BLaER1 (cell line): ENCODE measurements at regions not wholly inside any gene's neighbourhood (a gene's known extent, or its start where the extent isn't known, plus 50 kb on each side); places are given as distances from the start of the nearest gene placed in this dataset.

Experiments used
- H3K27ac ChIP-seq: shearing (Covaris generic); formaldehyde crosslinking; 2 replicates; pipeline ENCODE4 v1.8.1; 2022
- H3K27me3 ChIP-seq: shearing (Covaris generic); formaldehyde crosslinking; 2 replicates; pipeline ENCODE4 v1.8.1; 2022
- H3K36me3 ChIP-seq: shearing (Covaris generic); formaldehyde crosslinking; 2 replicates; pipeline ENCODE4 v1.8.1; 2022
- H3K4me1 ChIP-seq: shearing (Covaris generic); formaldehyde crosslinking; 2 replicates; pipeline ENCODE4 v1.8.1; 2022
- H3K4me2 ChIP-seq: shearing (Covaris generic); formaldehyde crosslinking; 2 replicates; pipeline ENCODE4 v1.8.1; 2022
- H3K4me3 ChIP-seq: shearing (Covaris generic); formaldehyde crosslinking; 2 replicates; pipeline ENCODE4 v1.8.1; 2022
- H3K9ac ChIP-seq: shearing (Covaris generic); formaldehyde crosslinking; 2 replicates; pipeline ENCODE4 v1.8.1; 2022
- H3K9me3 ChIP-seq: shearing (Covaris generic); formaldehyde crosslinking; 2 replicates; pipeline ENCODE4 v1.8.1; 2022
- H4K20me1 ChIP-seq: shearing (Covaris generic); formaldehyde crosslinking; 2 replicates; pipeline ENCODE4 v1.8.1; 2022
- Cebpa-rat ChIP-seq: shearing (Covaris generic); IDR thresholded peaks from 2 replicates; pipeline ENCODE4 v1.8.1; 2022

GRCh38 chr4:152221816-152222516 is 313.9 kb downstream of the FBXW7 start:
- TF ChIP-seq Cebpa-rat: no peak
- Histone ChIP-seq H3K4me2 (no peak overlapping the region), H3K27ac (no peak overlapping the region), H4K20me1 (no peaks in the 10 kb centered on the region), H3K36me3 (0 out of 2 replicates have a peak, but pooled peaks cover 4% of the 10 kb centered on the region), H3K9ac (no peak overlapping the region), H3K9me3 (peaks cover 27% of the 10 kb centered on the region), H3K4me1 (peaks cover 6% of the 10 kb centered on the region), H3K27me3 (no peaks in the 10 kb centered on the region), H3K4me3 (no peak overlapping the region)

- no peak overlapping the region for H3K27ac ChIP-seq
- H3K27me3 ChIP-seq: no peaks in the 10 kb centered on the region
- H3K4me2 ChIP-seq: no peak overlapping the region; the same call in 1 of the 2 replicates
- H4K20me1 ChIP-seq: no peaks in the 10 kb centered on the region
- 0 out of 2 replicates have a peak, but pooled peaks cover 4% of the 10 kb centered on the region for H3K36me3 ChIP-seq
- TF ChIP-seq Cebpa-rat: no peak
- H3K9ac ChIP-seq: no peak overlapping the region
- H3K4me3 ChIP-seq: no peak overlapping the region
- peaks cover 6% of the 10 kb centered on the region for H3K4me1 ChIP-seq
- H3K9me3 ChIP-seq: peaks cover 31% of the 10 kb centered on the region
Observed at GRCh38 chr4:152220201-152220666, 315.7 kb downstream of the FBXW7 start.

GRCh38 chr4:152218576-152218975 is 317.3 kb downstream of the FBXW7 start:
- no peak overlapping the region for H3K4me2 ChIP-seq
- H3K36me3 ChIP-seq: 0 out of 2 replicates have a peak, but pooled peaks cover 4% of the 10 kb centered on the region
- H3K4me1 ChIP-seq: peaks cover 6% of the 10 kb centered on the region
- no peaks in the 10 kb centered on the region for H4K20me1 ChIP-seq
- TF ChIP-seq Cebpa-rat: no peak
- H3K9ac ChIP-seq: no peak overlapping the region
- no peak overlapping the region for H3K4me3 ChIP-seq
- H3K27me3 ChIP-seq: no peaks in the 10 kb centered on the region
- no peak overlapping the region for H3K27ac ChIP-seq
- H3K9me3 ChIP-seq: peaks cover 40% of the 10 kb centered on the region

- Histone ChIP-seq H3K4me2 (no peak overlapping the region), H3K4me1 (peaks cover 6% of the 10 kb centered on the region)
- no peak for TF ChIP-seq Cebpa-rat
Observed at GRCh38 chr4:152217896-152218295, 318.0 kb downstream of the FBXW7 start.

GRCh38 chr4:152211936-152212653 is 323.8 kb downstream of the FBXW7 start:
- Histone ChIP-seq H3K4me1 (0 out of 2 replicates have a peak, but pooled peaks cover 10% of the 10 kb centered on the region), H4K20me1 (no peaks in the 10 kb centered on the region), H3K4me3 (no peak overlapping the region), H3K9ac (no peak overlapping the region), H3K36me3 (0 out of 2 replicates have a peak, but pooled peaks cover 4% of the 10 kb centered on the region), H3K27me3 (no peaks in the 10 kb centered on the region), H3K4me2 (no peak overlapping the region), H3K9me3 (peaks cover 41% of the 10 kb centered on the region), H3K27ac (no peak overlapping the region)
- no peak for TF ChIP-seq Cebpa-rat

More at GRCh38 chr4:152217896-152218295, 318.0 kb downstream of the FBXW7 start:
- H3K27ac ChIP-seq: no peak overlapping the region
- no peak overlapping the region for H3K4me3 ChIP-seq
- no peaks in the 10 kb centered on the region for H3K27me3 ChIP-seq
- H3K36me3 ChIP-seq: 0 out of 2 replicates have a peak, but pooled peaks cover 4% of the 10 kb centered on the region
- H3K9ac ChIP-seq: no peak overlapping the region
- H3K9me3 ChIP-seq: peaks cover 40% of the 10 kb centered on the region
- no peaks in the 10 kb centered on the region for H4K20me1 ChIP-seq

- no peak for TF ChIP-seq Cebpa-rat
- Histone ChIP-seq H3K27ac (no peak overlapping the region), H3K9me3 (peaks cover 33% of the 10 kb centered on the region), H3K36me3 (0 out of 2 replicates have a peak, but pooled peaks cover 4% of the 10 kb centered on the region), H4K20me1 (no peaks in the 10 kb centered on the region), H3K4me3 (no peak overlapping the region), H3K4me2 (no peak overlapping the region), H3K9ac (no peak overlapping the region), H3K27me3 (no peaks in the 10 kb centered on the region), H3K4me1 (0 out of 2 replicates have a peak, but pooled peaks cover 10% of the 10 kb centered on the region)
Observed at GRCh38 chr4:152209772-152210493, 326.0 kb downstream of the FBXW7 start.

- no peak overlapping the region for H3K4me2 ChIP-seq
Observed at GRCh38 chr4:152207378-152207720, 328.5 kb downstream of the FBXW7 start.

GRCh38 chr4:152206646-152207377 is 329.1 kb downstream of the FBXW7 start:
- Histone ChIP-seq H3K9me3 (peaks cover 24% of the 10 kb centered on the region), H3K4me2 (no peak overlapping the region), H3K9ac (no peak overlapping the region), H4K20me1 (no peaks in the 10 kb centered on the region), H3K27me3 (no peaks in the 10 kb centered on the region), H3K4me1 (peaks cover 20% of the 10 kb centered on the region), H3K4me3 (no peak overlapping the region), H3K36me3 (0 out of 2 replicates have a peak, but pooled peaks cover 5% of the 10 kb centered on the region), H3K27ac (no peak overlapping the region)
- no peak for TF ChIP-seq Cebpa-rat

More at GRCh38 chr4:152207378-152207720, 328.5 kb downstream of the FBXW7 start:
- Histone ChIP-seq H3K9ac (no peak overlapping the region), H3K4me1 (peaks cover 20% of the 10 kb centered on the region), H3K4me3 (no peak overlapping the region), H3K27me3 (no peaks in the 10 kb centered on the region), H3K27ac (no peak overlapping the region), H3K36me3 (0 out of 2 replicates have a peak, but pooled peaks cover 8% of the 10 kb centered on the region), H3K9me3 (peaks cover 29% of the 10 kb centered on the region), H4K20me1 (no peaks in the 10 kb centered on the region)
- no peak for TF ChIP-seq Cebpa-rat

GRCh38 chr4:152206185-152206584 is 329.7 kb downstream of the FBXW7 start:
- Histone ChIP-seq H3K36me3 (0 out of 2 replicates have a peak, but pooled peaks cover 5% of the 10 kb centered on the region), H4K20me1 (no peaks in the 10 kb centered on the region), H3K4me1 (peaks cover 20% of the 10 kb centered on the region), H3K4me3 (no peak overlapping the region), H3K27ac (no peak overlapping the region), H3K9ac (no peak overlapping the region), H3K27me3 (no peaks in the 10 kb centered on the region), H3K9me3 (peaks cover 22% of the 10 kb centered on the region), H3K4me2 (no peak overlapping the region)
- no peak for TF ChIP-seq Cebpa-rat
